ENCODE measurements at regions not wholly inside any gene's neighbourhood (a gene's known extent, or its start where the extent isn't known, plus 50 kb on each side); places are given as distances from the start of the nearest gene placed in this dataset.

DNA sequence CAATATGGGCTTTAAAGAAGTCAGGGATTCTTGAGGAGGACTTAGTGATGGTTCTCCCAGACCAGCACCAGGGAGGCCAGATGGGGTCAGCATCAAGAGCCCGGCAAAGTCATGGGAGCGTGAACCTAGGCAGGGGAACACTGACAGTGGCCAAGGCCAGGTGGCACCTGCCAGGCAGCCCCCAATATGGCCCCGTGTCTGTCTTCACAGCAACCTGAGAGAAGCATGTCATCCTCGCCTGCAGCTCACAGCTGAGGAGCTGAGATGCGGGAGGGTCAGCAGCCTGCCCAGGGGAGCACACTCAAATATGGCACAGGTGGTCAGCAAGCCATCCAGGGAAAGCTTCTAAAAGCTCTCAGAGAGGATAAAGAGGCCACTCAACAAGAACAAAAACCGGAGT, 105.7 kb upstream of the GPC1 start:
- TF ChIP-seq, protein P1, sequence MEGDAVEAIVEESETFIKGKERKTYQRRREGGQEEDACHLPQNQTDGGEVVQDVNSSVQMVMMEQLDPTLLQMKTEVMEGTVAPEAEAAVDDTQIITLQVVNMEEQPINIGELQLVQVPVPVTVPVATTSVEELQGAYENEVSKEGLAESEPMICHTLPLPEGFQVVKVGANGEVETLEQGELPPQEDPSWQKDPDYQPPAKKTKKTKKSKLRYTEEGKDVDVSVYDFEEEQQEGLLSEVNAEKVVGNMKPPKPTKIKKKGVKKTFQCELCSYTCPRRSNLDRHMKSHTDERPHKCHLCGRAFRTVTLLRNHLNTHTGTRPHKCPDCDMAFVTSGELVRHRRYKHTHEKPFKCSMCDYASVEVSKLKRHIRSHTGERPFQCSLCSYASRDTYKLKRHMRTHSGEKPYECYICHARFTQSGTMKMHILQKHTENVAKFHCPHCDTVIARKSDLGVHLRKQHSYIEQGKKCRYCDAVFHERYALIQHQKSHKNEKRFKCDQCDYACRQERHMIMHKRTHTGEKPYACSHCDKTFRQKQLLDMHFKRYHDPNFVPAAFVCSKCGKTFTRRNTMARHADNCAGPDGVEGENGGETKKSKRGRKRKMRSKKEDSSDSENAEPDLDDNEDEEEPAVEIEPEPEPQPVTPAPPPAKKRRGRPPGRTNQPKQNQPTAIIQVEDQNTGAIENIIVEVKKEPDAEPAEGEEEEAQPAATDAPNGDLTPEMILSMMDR (IDR thresholded peaks at IDR 0.05; ENCODE audit: insufficient read depth, low read depth, low read length): no peak
- TF ChIP-seq EZH2 (IDR thresholded peaks at IDR 0.05; ENCODE audit: insufficient read depth, low read length): no peak

All from astrocyte (in vitro differentiated cells and primary cell).